Stimulated activated CD4-positive, alpha-beta T cell treated with anti-CD3 and anti-CD28 coated beads, Interleukin-1b, Interleukin-23, amount 100 ng/mL, for 48 hours (primary cell): ENCODE measurements at regions not wholly inside any gene's neighbourhood (a gene's known extent, or its start where the extent isn't known, plus 50 kb on each side); places are given as distances from the start of the nearest gene placed in this dataset.

Source experiments
- DNase-seq: peaks from one replicate; pipeline ENCODE4 v3.0.0-alpha.2; 2020

GRCh38 chr15:31513178-31513577, 186.5 kb downstream of the KLF13 start:
- DNase-seq: no peak

- no peak for DNase-seq
These were observed 189.8 kb downstream of the KLF13 start for GRCh38 chr15:31516440-31516839.

- DNase-seq: no peak
These were observed 190.2 kb downstream of the KLF13 start for GRCh38 chr15:31516874-31517273.

GRCh38 chr15:31517711-31518110, 191.1 kb downstream of the KLF13 start:
- no peak for DNase-seq

- DNase-seq: no peak
These were observed 195.4 kb downstream of the KLF13 start for GRCh38 chr15:31522028-31522427.

GRCh38 chr15:31523027-31523654, 196.5 kb downstream of the KLF13 start:
- no peak for DNase-seq

- DNase-seq: no peak
These were observed 197.0 kb downstream of the KLF13 start for GRCh38 chr15:31523655-31524049.

GRCh38 chr15:31525185-31525695, 198.6 kb downstream of the KLF13 start:
- DNase-seq: no peak

GRCh38 chr15:31525988-31526665, 199.5 kb downstream of the KLF13 start:
- no peak for DNase-seq

- no peak for DNase-seq
These were observed 200.5 kb downstream of the KLF13 start for GRCh38 chr15:31526916-31527690.

GRCh38 chr15:31528846-31529245, 202.2 kb downstream of the KLF13 start:
- DNase-seq: no peak

- DNase-seq: no peak
These were observed 211.3 kb downstream of the KLF13 start for GRCh38 chr15:31537770-31538592.

- DNase-seq: no peak
These were observed 214.0 kb downstream of the KLF13 start for GRCh38 chr15:31540633-31541032.

- DNase-seq: no peak
These were observed 217.7 kb downstream of the KLF13 start for GRCh38 chr15:31544361-31544760.

GRCh38 chr15:31545257-31545656, 218.6 kb downstream of the KLF13 start:
- no peak for DNase-seq

- DNase-seq: no peak
These were observed 223.8 kb downstream of the KLF13 start for GRCh38 chr15:31550211-31550977.

GRCh38 chr15:31551323-31551722, 224.7 kb downstream of the KLF13 start:
- no peak for DNase-seq

GRCh38 chr15:31552482-31553099, 226.0 kb downstream of the KLF13 start:
- no peak for DNase-seq

- no peak for DNase-seq
These were observed 227.6 kb downstream of the KLF13 start for GRCh38 chr15:31554261-31554660.

- no peak for DNase-seq
These were observed 228.4 kb downstream of the KLF13 start for GRCh38 chr15:31555022-31555421.

GRCh38 chr15:31556494-31557150, 230.0 kb downstream of the KLF13 start:
- no peak for DNase-seq
